ENCODE measurements at regions not wholly inside any gene's neighbourhood (a gene's known extent, or its start where the extent isn't known, plus 50 kb on each side); places are given as distances from the start of the nearest gene placed in this dataset.

- TF ChIP-seq CTCF (conservative IDR thresholded peaks at IDR 0.05 in 1 of 2, IDR thresholded peaks at IDR 0.05 in 1 of 2; ENCODE audit: low read depth in 1 of 2, low read length in 2 of 2) (no peak), EZH2 (IDR thresholded peaks at IDR 0.05; ENCODE audit: low read length, missing control alignments) (no peak)
- no peaks in the 10 kb centered on the region for H3K27me3 ChIP-seq (ENCODE audit: control insufficient read depth, insufficient read depth, low read length)
- H3K4me3 ChIP-seq (replicated peaks in 1 of 4; ENCODE audit: control extremely low read depth in 1 of 4, insufficient read depth in 1 of 4, low read depth in 3 of 4, low read length in 4 of 4): no peak overlapping the region
- no peak overlapping the region for H2AFZ ChIP-seq (ENCODE audit: low read length)
- H3K4me1 ChIP-seq (ENCODE audit: control insufficient read depth, extremely low read depth, insufficient read depth, low read length): no peaks in the 10 kb centered on the region
- H3K9me3 ChIP-seq (ENCODE audit: control insufficient read depth, insufficient read depth, low read depth, low read length): no peaks in the 10 kb centered on the region
- H3K27ac ChIP-seq (ENCODE audit: insufficient read depth, low read length): no peak overlapping the region
- no peak overlapping the region for H3K9ac ChIP-seq (ENCODE audit: insufficient read depth, low read length)
- DNase-seq (ENCODE audit: low read depth in 2 of 2): no peak
- no peaks in the 10 kb centered on the region for H3K36me3 ChIP-seq (ENCODE audit: control insufficient read depth, insufficient read depth, low read length)
- no peak overlapping the region for H3K4me2 ChIP-seq (ENCODE audit: extremely low read depth, insufficient read depth, low read length)
- H3K79me2 ChIP-seq (ENCODE audit: control insufficient read depth, insufficient read depth, low read length): no peaks in the 10 kb centered on the region
- H4K20me1 ChIP-seq (ENCODE audit: control insufficient read depth, extremely low read depth, insufficient read depth, low read length): no peaks in the 10 kb centered on the region
Observed at GRCh38 chr7:35550831-35551230, 144.1 kb downstream of the HERPUD2 start.

- H3K9ac ChIP-seq (ENCODE audit: insufficient read depth, low read length): no peak overlapping the region
- H3K9me3 ChIP-seq (ENCODE audit: control insufficient read depth, insufficient read depth, low read depth, low read length): no peaks in the 10 kb centered on the region
- TF ChIP-seq EZH2 (IDR thresholded peaks at IDR 0.05; ENCODE audit: low read length, missing control alignments) (no peak), CTCF (conservative IDR thresholded peaks at IDR 0.05 in 1 of 2, IDR thresholded peaks at IDR 0.05 in 1 of 2; ENCODE audit: low read depth in 1 of 2, low read length in 2 of 2) (no peak)
- H3K4me3 ChIP-seq (replicated peaks in 1 of 4; ENCODE audit: control extremely low read depth in 1 of 4, insufficient read depth in 1 of 4, low read depth in 3 of 4, low read length in 4 of 4): no peak overlapping the region
- no peak overlapping the region for H3K27ac ChIP-seq (ENCODE audit: insufficient read depth, low read length)
- no peak overlapping the region for H2AFZ ChIP-seq (ENCODE audit: low read length)
- H4K20me1 ChIP-seq (ENCODE audit: control insufficient read depth, extremely low read depth, insufficient read depth, low read length): no peaks in the 10 kb centered on the region
- H3K4me2 ChIP-seq (ENCODE audit: extremely low read depth, insufficient read depth, low read length): no peak overlapping the region
- H3K36me3 ChIP-seq (ENCODE audit: control insufficient read depth, insufficient read depth, low read length): no peaks in the 10 kb centered on the region
- H3K4me1 ChIP-seq (ENCODE audit: control insufficient read depth, extremely low read depth, insufficient read depth, low read length): no peaks in the 10 kb centered on the region
- DNase-seq (ENCODE audit: low read depth in 2 of 2): no peak
- H3K27me3 ChIP-seq (ENCODE audit: control insufficient read depth, insufficient read depth, low read length): no peaks in the 10 kb centered on the region
- no peaks in the 10 kb centered on the region for H3K79me2 ChIP-seq (ENCODE audit: control insufficient read depth, insufficient read depth, low read length)
Observed at GRCh38 chr7:35549781-35550180, 145.2 kb downstream of the HERPUD2 start.

- Histone ChIP-seq H3K36me3 (ENCODE audit: control insufficient read depth, insufficient read depth, low read length) (no peaks in the 10 kb centered on the region), H3K9ac (ENCODE audit: insufficient read depth, low read length) (no peak overlapping the region), H2AFZ (ENCODE audit: low read length) (no peak overlapping the region), H3K79me2 (ENCODE audit: control insufficient read depth, insufficient read depth, low read length) (no peaks in the 10 kb centered on the region), H3K4me2 (ENCODE audit: extremely low read depth, insufficient read depth, low read length) (no peak overlapping the region), H4K20me1 (ENCODE audit: control insufficient read depth, extremely low read depth, insufficient read depth, low read length) (no peaks in the 10 kb centered on the region), H3K27ac (ENCODE audit: insufficient read depth, low read length) (no peak overlapping the region), H3K4me3 (replicated peaks in 1 of 4; ENCODE audit: control extremely low read depth in 1 of 4, insufficient read depth in 1 of 4, low read depth in 3 of 4, low read length in 4 of 4) (no peak overlapping the region), H3K4me1 (ENCODE audit: control insufficient read depth, extremely low read depth, insufficient read depth, low read length) (no peaks in the 10 kb centered on the region), H3K9me3 (ENCODE audit: control insufficient read depth, insufficient read depth, low read depth, low read length) (no peaks in the 10 kb centered on the region), H3K27me3 (ENCODE audit: control insufficient read depth, insufficient read depth, low read length) (no peaks in the 10 kb centered on the region)
- TF ChIP-seq EZH2 (IDR thresholded peaks at IDR 0.05; ENCODE audit: low read length, missing control alignments) (no peak), CTCF (conservative IDR thresholded peaks at IDR 0.05 in 1 of 2, IDR thresholded peaks at IDR 0.05 in 1 of 2; ENCODE audit: low read depth in 1 of 2, low read length in 2 of 2) (no peak)
- DNase-seq (ENCODE audit: low read depth in 2 of 2): no peak
Observed at GRCh38 chr7:35548291-35548690, 146.6 kb downstream of the HERPUD2 start.
